NCI-H1694 treated with DMSO at 0.1 percent for 48 hours (cell line): ENCODE measurements at regions not wholly inside any gene's neighbourhood (a gene's known extent, or its start where the extent isn't known, plus 50 kb on each side); places are given as distances from the start of the nearest gene placed in this dataset.

Source experiments
- DNase-seq: peaks from one replicate; lab custom pipeline; 2025; lab: John Stamatoyannopoulos, UW

DNA sequence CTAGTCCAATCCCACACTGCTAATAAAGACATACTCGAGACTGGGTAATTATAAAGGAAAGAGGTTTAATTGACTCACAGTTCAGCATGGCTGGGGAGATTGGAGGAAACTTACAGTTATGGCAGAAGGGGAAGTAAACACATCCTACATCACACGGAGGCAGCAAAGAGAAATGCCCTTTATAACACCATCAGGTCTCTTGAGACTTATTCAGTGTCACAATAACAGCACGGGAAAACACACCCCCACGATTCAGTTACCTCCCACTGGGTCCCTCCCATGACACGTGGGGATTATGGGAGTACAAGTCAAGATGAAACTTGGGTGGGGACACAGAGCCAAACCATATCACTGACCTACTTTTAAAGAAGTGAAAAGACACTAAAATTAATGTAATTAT lies 1130.4 kb upstream of the SLC10A2 start:
- no peak for DNase-seq

DNA sequence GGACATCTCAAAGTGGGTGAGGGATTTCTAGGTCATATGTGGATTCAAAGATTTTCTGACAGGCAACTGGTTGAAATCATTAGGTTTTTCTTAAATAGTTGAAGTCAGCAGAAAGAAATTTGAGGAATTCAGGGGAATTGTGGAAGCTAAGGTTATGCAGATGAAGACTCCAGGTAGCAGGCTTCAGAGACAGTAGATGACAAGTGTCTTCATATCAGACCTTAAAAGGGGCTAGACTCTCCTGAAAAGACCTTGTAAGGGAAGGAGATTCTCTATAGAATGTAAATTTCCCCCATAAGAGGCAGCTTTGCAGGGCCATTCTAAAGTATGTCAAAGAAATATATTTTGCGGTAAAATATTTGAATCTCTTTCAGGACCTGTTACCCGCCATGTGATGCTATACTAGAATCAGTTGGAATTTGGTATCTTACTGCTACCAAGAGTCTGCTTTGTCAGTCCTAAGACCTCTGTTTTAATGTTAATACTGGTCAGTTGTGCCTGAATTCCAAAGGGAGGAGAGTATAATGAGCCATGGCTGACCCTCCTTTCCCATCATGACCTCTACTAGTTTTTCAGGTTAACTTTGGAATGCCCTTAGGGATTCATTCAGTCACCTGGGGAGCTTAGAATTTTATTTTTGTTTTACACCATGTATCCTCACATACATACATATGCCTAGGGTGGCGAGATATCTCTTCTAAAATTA lies 1115.5 kb upstream of the SLC10A2 start:
- DNase-seq, result no peak

DNA sequence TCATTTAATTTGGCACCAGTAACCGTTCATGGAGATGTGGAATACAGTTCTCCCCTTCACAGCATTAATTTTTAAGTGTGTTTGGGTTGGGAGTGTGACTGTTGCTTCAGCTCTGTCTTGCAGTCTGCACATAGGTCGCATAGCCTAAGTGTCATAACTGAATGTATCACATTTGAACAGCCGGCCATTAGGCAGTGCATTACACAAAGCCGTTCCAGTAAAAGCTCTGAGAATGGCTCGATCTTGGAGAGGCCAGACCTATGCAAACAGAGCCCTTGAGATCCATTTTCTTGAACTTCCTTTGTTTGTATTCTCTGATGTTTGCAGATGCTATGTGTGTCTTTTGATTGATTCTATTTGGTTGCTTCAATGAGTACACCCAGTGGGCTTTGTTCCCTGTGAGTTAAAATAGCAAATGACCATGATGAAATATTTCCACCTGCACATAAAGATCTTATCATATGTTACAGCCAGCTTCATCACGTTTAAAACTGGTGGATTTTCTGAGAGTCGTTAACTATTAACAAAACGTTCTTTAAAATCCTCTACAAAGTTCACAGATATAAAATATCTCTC lies 1104.9 kb upstream of the SLC10A2 start:
- DNase-seq, result no peak

DNA sequence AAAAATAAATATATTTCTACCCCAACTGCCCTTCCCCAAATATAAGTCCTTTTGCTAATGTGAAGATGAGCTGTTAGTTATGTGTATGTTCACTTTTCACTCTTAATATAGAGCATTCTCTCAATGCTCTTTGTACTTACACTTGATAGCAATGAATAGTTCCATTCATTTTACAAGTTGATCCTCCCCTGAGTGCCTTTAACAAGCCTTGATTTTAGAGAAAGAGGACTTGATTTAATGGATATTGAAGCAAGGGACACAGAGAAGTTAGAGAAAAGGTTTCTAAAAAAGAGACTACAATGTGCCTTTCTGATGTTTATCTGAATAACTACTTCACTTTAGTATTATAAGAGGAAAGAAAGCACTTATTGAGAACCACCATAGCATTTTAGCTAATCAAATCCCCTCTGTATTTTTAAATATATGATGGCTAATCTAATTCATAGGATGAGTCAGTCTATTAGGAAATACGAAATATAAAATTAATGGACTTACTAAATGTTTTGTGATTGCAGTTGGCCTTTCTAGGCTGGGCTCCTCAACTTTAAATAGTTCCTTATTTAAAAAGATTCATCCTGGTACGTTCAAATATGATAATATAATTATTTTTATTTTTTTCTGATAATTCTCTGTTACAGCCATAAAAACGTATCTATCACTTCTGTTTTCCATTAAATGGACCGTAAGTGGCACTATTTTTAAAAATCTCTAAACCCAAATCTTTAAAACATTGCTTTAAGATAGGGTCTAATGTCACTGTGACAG lies 1097.8 kb upstream of the SLC10A2 start:
- no peak for DNase-seq

DNA sequence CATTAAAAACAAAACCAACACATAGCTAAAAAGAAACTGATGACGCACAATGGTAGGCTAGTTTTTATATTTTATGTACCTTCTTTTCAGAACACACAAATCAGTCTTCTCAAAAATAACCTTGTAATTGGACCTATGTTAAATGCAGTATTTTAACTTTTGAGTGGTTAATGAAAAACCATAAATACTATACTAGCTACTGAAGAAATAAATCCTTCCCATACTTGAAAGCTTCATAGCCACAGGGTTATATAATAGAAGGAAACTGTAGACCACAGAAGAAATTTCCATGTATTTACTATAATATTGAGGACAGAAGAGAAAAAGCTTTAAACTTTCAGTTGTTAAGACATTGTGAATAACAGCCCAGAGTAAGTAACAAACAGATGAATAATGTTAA lies 1094.3 kb upstream of the SLC10A2 start:
- DNase-seq, result no peak

DNA sequence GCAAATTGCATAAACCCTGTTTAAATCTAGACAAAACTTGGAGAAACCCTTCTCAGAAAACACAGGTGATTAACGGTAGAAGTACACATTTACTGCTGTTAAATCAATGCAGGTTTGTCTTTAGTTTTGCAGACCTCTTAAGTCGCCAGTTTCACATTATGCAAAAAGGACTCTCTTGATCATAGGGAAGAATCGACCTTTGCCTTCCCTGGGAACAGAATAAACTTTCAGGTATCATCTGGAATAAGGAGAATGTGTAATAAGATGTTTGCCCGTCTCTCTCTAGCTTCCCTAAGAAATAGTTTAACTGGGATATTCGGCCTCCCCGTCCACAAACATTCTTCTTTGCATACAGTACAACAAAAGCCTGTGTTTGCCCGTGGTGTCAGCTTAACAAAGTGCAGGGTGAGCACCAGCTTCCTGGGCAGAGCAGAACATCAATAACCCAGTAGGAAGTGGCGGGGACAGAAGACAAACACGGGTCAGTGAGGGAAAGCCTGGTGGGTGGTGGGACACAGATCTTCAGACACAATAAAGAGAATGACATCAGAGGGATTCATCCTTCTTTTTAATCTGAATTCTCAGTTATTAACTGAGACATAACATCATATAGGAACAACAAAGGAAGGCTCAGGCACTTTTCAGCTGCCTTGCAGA lies 1077.7 kb upstream of the SLC10A2 start:
- no peak for DNase-seq

DNA sequence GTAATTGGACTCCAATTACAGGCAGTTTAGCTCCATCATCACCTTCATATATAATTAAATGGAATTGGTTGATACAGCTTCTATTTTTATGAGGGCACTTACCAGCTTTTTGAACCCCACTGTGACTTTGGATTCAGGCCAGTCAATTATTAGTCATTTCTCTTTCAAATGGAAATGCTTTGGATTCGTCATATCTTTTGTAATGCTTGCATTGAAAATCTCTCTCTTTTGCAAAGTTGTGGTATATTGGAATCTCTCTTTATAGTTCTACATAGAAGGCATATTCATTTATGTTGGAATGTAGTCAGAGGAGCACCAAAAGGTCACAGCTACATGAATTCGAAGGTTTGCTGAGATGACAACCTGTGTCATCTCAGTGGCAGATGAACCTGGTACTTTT lies 1074.3 kb upstream of the SLC10A2 start:
- DNase-seq, result no peak

DNA sequence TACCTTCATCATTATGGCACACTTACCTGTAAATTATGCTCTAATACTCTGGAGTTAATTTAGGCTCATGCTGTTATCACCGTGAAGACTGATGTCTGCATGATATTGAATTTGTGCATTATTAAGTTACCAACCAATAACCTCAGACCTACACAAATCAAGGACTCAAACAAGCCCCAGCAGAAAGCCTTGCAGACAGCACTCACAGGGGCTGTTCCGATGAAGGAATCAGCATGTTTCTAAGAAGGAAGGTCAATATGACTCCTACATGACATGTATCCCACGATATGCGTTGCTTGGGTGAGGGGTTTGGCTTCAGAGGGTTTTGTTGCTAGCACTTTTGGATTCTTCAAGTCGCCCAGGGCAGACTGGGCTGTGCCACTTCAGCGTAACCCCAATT lies 1071.2 kb upstream of the SLC10A2 start:
- DNase-seq, result no peak

DNA sequence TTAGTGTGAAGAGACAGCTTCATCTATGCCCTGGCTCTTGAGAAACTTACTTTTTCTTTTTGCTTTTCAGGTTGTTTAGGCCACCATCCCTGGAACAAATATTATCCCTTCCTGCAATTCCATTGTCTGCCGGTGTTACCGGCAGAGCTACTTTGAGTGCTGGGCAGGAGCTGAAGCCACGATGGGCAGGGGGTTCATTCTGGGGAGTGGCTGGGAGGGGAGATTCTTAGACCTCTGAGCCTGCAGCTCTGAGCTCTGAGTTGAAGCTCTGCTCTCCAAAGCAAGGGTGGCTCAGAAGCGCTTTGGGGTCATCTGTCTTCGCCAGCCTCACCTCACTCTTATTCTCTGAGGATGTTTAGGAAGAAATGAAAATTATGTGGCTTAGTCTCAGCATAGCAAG lies 1066.6 kb upstream of the SLC10A2 start:
- no peak for DNase-seq

DNA sequence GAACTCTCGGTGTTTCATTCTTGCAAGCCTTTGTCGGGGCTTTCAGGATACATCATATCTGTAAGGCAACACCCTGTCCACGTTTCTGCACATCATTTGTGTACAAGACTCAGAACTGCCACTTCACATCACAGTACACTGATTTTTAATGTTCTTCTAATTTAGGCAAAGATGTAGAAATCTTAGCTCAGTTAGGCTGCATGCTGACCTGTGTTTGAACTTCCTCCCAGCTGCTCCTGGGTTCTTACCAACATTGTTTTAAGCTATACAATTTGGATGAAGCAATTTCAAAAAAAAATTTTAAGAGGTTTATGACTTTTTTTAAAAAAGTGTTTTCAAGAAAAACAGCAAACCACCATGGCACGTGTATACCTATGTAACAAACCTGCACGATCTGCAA lies 1047.9 kb upstream of the SLC10A2 start:
- DNase-seq, result no peak

DNA sequence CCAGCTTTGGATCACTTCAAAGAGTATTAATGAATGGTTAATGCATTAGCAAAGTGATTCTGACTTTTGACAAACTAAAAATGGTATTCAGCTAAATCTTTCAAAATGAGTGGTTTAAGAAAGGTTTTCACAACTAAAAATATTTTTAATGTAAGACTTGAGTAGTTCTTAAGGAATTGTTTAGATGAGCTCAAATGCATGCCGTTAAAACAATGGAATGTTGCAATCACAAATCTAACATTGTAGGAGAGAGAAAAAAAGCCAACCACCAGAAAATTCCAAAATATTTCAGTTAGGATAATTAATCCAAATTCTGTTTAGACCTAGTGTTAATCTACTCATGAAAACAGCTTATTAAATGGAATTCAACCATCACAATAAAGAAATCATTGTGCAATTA lies 1044.8 kb upstream of the SLC10A2 start:
- DNase-seq, result no peak

DNA sequence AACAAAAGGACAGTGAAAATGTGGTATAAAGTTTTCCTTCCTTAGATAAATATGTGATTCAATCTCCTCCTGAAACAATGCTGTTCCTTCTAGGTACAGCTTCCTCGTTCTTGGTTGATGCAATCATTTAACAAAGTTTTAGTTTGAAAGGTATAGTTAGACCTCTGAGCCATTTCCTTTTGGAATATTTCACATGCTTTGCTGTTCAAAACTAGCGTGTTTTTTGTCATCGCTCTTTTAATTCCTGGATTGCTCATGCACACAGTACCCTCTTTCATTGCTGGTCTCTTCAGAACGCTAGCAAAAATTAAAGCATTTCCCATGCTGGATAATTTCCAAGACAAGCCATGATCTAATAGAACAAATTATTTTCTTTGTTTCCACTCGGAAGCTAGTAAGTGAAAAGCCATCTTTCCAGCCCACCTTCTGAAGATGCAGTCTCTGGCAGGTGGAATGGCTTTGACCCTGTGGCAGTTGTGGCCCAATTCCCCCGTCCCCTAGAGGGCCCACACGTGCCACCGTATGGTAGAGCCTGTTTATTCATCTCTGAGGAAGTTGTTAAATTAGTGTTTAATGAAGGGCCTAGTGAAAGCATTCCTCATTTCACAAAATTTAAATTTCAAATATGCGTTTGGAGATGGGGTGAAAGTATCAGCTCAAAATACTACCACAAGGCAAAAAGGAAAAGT lies 1040.6 kb upstream of the SLC10A2 start:
- DNase-seq, result no peak

DNA sequence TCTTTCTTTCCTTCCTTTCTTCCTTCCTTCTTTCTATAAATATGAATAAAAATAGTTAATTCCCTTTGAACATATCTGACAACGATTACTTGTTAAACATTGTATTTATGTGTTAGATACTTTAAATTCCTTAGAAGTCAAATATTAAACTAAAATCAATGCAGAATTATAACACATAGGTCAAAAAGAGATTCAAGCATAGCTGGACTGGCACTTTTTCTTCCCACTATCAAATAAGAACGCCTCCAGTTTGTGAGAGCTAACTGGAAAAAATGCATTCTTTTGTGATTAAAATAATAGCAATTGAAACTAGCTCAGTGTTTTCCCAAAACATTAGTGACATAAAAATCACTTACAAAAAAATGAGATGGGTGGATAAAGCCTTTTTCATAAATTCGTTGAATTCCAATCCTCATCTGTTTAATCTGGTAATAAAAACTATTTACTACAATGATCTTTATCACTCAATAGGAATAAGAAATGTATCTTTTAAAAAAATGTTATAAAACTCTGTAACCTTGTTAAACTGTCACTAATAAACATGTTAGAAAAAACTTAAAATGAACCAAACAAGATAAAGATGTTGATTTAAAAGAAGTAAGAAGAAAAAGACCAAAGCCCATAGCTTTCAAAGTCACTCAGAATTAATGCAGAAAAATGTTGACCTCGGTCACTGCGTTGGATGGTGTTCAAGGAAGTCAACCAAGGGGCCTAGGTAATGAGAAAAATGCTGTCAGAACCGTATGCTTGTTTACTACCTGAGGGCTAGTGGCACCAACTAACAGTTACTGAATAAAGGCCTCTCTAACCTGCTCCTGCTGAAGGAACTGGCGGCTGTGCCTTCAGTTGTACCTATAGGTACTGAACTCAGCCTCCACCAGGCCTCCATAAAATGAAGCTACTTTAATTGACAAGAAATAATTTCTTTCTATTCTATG lies 1039.5 kb upstream of the SLC10A2 start:
- no peak for DNase-seq

DNA sequence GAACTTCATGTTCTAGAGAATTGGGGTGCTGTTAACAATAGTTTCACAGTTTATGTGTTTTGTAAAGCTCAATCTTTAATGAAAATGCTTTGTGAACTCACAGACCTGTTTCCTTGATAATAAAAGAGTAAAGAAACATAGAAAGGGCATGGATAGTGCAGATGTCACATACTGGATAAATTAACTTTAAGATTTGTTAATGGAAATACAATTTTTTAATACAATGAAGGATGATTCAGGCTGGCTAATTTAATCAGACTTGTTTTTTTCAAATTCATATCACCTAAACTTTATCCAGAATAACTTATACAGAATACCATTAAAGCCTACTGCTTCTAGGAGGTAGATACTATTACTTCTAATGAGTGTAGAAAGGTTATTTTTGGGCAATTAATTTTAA lies 1033.5 kb upstream of the SLC10A2 start:
- DNase-seq, result no peak

DNA sequence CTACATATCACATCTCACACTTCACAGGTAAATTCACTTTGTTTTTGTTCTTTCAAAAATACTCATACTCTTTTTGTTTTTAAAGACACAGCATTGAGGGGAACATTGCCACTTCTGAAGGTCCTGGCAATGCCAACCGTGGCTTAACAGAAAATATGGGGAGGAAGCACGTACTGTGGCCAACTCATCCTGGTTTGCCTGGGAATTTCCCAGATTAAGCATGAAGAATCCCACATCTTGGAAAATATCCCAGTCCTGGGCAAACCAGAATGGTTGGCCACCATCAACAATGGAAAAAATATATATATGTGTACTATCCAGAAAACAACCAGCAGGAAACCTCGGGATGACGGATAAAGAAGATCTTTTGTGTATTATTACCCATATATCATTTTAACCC lies 1032.2 kb upstream of the SLC10A2 start:
- DNase-seq, result no peak

DNA sequence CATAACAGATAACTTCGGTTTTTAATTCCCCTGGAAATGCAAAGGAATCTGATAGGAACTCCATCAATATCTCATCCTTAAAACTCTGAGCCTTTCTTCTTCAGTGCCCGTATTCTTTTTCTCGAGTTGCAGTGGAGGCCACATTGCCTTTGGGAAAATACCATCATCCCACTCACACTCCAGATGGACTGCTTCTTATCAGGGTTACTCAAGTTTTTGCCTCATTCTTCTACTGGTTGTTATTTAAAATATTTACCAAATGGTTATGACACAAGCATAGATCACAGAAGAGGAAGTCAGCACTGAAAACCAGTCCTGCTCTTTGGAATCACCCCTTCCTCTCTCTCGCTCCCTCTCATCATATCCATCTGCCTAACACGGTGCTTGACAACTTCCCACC lies 1020.5 kb upstream of the SLC10A2 start:
- no peak for DNase-seq

DNA sequence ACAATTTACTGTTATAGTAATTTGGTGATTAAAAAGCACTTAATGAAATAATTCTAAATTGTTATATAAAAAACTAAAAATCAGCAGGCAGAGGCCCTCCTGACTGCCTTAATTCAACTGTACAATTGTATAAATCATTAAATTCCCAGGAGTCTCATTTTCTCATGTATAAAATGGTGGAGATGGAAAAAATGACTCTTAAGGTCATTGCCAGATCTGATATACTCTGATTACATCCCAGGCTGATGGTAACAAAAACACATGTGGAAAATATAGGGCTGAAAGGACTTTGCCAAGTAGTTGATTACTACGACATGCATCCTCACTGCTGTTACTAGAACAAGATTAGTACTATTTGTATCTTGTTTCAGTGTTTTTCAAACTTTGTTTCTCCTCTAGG lies 1020.0 kb upstream of the SLC10A2 start:
- no peak for DNase-seq

DNA sequence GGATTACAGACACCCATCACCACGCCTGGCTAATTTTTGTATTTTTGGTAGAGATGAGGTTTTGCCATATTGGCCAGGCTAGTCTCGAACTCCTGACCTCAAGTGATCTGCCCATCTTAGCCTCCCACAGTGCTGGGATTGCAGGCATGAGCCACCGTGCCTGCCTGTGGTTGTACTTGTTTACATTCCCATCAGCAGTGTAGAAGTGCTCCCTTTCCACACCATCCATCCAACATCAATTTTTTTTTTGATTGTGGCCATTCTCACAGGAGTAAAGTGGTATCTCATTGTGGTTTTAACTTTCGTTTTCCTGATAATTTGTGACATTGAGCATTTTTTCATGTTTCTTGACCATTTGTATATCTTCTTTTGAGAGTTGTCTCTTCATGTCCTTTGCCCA lies 1019.4 kb upstream of the SLC10A2 start:
- no peak for DNase-seq

DNA sequence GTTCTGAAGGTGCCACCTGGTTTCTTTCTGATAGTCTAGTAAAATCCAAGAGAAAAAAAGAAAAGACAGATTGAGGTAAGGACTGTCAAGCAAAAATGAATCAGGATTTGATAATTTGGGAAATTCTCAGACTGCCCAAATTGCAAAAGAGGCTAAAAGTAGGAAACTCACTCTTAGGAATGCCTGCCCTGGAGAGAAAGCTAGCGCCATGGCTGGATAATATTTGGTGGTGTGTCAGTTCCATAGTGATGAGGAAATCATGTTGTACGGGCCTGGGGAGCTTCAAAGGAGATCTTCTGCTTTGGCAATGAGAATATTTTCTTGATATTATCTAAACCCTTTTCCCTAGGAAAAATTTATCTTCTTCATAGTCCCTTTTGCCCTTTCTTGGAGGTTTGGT lies 1008.1 kb upstream of the SLC10A2 start:
- DNase-seq, result no peak

DNA sequence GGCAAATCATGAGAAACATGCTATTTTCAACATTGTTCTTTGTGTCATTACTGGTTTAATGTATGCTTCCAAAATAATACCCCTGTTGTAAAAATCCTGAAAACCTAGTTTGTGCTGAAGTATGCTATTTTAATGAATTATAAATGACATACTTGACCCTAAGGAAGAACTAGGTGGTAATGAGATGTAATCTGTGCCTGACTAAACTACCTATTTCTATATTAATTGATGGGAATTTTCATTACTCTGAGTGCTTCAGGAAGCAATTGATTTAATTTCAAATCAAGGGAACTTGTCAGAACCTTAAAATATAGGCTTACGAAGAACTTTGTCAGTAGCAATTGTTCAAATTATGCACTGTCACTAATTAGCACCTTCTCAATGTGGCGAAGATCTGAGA lies 1005.6 kb upstream of the SLC10A2 start:
- no peak for DNase-seq

DNA sequence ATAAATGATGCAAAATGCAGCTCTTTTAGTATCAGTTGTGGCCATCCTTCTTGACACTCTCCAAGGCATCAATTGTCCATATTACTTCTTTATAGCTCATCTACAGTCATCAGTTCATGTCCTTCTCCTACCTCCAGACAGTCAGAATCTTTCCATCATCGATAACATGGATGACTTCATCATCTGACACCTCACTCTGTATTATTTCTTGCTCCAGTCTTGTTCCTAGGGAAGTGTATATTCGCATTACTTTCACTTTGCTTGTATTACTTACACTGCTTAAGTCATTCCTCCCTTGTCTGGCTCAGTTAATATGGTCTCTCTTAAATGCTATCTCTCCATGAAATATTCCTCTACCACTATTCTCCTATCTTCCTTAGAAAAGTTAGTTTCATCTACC lies 999.1 kb upstream of the SLC10A2 start:
- DNase-seq, result no peak
